RCC 7860 (cell line): ENCODE measurements at regions not wholly inside any gene's neighbourhood (a gene's known extent, or its start where the extent isn't known, plus 50 kb on each side); places are given as distances from the start of the nearest gene placed in this dataset.

Source experiments
- DNase-seq: peaks from one replicate; pipeline ENCODE4 v3.0.0-alpha.2; 2015; ENCODE audit warnings: low spot score
- FAIRE-seq: peaks from 2 replicates; lab custom pipeline; 2012; peaks lifted over from hg19 to GRCh38; lab: Jason Lieb, UNC

DNA sequence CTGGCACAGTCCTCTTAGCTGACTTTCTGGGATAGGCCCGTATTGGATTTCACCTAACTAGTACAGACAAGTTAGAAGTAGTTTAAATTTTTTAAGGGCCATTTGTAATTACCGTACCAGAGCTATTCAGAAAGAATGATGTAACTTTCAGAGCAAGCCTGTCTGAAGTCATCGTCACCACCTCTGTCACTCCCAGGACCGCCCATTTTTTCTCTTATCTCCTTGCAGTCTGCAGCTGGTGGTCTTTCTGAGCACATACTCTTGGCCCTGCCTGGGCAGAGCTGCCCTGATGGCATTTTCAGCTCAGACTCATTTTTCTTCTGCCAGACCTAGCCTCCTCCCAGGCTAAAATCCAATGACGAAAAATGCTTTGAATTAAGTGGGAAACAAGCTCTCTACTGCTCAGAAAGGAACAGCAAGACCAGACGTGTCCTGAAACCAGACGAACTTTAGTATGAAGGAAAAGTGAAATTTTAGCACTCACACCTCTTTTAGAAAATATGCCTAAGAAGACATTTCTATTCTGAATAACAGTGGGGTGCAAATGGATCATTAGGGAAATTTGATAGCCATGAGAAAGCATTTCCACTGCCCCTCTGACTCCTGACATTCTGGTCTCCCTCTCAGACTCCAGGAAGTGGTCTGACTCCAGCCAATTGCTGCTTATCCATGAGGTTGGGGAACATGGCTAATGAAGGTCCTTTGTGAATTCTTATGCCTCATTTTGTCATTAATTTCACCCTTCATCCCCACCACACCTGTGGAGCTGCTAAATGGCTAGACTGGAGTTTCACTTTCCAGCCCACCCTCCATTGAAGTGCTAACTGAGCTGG lies 162.4 kb upstream of the GYPA start:
- no peak for DNase-seq
- FAIRE-seq: no peak

- no peak for FAIRE-seq
- no peak for DNase-seq
These were observed 163.5 kb upstream of the GYPA start for GRCh38 chr4:144304025-144304424.

DNA sequence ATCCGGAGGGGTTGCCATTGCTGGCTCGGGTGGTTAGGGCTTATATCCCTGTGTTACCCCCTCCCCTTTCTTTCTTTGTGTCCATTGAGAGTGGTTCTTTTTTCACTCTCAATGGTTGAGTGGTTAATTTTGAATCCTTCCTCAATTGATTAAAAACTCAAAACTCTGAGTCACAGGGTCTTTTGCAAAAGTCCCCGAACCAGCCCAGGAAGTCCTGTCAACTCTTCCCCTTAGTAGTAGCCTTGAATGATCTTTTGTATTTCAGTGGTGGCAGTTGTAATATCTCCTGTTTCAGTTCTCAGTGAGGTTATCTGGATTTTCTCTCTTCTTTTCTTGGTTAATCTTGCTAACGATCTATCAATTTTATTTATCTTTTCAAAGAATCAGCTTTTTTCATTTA lies 170.0 kb upstream of the GYPA start:
- DNase-seq (no peak), FAIRE-seq (no peak)

DNA sequence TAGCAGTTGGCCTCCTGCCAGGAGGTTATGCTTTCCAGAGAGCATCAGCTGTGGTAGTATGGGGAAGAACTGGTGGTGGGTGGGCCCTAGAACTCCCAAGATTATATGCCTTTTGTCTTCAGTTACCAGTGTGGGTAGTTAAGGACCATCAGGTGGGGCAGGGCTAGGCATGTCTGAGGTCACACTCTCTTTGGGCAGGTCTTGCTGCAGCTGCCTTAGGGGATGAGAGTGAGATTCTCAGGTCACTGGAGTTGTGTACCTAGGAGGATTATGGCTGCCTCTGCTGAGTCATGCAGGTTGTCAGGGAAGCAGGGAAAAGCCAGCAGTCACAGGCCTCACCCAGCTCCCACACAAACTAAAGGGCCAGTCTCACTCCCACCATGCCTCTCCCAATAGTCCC lies 172.9 kb upstream of the GYPA start:
- DNase-seq: no peak
- FAIRE-seq: no peak

DNA sequence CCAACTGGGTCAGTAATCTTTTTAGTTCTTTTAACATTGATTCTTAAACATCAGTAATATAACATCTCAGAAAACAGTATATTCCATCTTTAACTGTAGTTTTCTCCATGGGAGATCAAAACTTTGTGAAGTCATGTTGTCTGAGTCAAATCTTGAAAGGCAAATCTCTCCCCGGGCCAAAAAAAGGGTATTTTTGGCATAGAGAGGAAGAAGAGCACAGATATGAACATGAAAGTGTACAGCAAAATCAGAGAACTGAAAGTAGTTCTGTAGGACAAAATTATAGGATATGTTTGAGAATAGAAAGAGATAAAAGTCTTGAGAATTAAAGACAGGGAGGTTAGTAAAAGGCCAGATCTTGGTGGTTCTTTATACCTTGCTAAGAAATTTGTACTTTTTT lies 176.4 kb upstream of the GYPA start:
- no peak for DNase-seq
- no peak for FAIRE-seq

DNA sequence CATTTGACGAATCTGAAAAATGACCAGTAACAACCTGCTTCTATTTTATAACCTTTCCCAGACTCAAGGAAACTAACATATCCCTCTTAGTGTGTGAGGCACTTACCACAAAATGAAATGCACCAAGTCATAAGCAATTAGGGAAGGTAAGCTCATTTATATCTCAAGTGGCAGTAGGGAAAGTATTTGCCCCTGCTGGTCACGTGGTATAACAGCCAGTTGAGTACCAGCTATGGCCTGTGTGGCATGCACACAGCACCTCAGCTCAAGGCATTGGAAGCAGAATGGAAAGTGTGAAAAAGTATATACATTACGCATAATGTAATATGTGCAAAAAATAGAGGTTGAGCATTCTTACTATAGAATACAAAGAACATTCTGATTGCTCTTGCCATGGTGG lies 178.3 kb upstream of the GYPA start:
- DNase-seq (no peak), FAIRE-seq (no peak)

DNA sequence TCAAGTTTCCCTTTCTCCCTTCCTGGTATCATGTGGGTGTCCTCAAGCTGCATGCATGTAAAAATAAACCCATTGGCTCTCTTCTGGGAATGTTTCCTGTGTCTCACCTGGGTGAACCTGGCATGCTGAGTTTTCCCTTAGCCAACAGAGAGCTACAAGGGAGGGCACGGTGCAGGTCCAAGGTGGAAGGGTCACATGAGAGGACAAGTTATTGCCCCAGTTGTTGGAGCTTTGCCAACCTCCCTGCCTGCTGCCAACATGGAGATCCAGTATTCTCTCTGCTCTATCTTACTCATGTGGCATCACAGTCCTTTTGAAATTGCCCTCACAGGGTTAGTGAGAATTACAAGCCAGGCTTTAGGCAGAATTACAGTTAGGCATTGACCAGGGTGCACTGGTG lies 196.1 kb upstream of the GYPA start:
- DNase-seq: no peak
- no peak for FAIRE-seq

DNA sequence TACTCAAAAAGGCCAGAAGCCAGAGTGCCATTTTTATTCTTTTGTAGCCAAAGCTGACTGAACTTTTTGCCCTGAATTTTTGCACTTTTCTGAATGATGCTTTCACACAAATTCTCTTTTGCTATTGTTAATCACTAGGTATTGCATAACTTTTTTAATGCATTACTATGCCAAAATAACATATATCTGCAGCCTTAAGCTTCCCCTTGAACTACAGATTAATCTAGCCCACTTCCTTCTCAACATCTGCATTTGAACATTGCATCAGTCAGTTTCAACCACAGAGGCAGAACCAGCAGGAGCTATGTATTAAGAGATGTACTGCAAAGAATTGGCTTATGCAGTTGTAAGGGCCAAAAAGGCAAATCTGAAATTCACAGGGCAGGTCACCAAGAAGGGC lies 197.6 kb upstream of the GYPA start:
- FAIRE-seq (no peak), DNase-seq (no peak)

DNA sequence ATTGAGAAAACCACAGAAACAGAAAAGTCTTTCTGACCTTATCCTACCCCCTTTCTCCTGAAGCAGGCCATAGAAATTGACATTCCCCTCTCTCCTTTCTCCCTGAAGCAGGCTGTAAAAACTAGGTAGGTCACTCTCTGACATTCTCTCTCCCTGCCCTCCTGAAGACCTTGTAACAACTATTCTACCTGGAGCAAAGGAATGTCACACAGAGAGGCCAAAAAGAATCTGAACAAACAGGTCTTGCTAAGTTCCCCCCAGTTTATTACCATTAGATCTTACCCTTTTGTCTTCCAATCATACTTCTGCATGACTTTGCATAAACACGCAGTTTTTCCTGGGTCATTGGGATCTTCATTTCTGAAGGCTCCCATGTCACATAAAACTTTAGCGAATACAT lies 198.3 kb upstream of the GYPA start:
- DNase-seq (no peak), FAIRE-seq (no peak)

GRCh38 chr4:144340931-144341330 lies 200.4 kb upstream of the GYPA start:
- no peak for FAIRE-seq
- DNase-seq: no peak

DNA sequence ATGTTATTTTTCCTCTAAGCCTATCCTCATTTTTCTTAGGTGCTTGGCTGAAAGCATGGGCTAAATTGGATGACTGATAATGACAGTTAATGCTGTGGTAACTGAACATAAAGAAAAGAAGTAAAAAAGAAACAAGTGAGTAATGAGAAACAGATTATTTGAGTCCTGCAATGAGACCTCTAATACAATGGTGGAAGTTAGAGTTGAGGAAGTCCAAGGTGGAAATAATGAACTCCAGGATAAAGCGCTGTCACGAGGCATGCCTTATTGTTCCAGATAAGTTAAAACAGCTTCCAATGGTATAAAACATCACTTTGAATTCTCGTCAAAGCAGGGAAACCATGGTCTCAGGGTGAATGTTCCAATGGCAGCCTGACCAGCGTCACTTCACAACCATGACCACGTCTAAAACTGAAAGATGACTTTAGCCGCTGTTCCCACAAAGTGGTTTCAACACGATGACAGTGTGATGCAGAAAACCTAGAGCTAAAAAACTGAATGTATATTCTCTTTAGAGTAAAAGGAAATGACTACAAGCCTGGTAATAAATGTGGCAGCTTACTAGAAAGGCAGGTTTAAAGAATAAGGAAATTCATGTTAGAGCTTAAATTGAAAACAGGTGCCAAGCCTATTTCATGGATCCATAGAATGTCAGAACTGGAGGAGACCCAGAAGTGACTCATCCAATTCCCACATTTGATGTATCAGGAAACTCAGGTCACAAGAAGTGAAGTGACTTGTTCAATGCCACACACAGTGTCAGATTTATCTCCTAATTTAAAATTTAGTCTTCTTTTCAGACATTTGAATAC lies 202.6 kb upstream of the GYPA start:
- FAIRE-seq (no peak), DNase-seq (no peak)

DNA sequence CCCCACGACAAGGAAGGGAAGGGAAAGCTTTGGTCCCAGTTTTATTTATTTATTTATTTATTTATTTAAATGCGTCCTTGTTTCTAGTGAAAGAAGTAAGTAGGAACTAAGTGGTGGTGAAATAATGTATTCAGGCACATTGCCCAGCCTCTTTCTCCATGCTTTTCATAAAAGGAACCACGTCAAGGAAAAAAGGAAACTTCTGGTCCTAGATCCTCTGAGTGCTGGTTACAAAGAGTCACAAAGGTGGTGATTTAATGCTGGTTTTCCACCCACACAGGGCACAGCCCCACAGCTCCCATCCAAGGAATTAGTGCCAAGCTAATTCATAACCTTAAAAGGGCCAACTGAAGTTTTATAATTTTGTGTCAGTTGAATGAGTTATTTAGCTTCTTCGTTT lies 206.6 kb upstream of the GYPA start:
- DNase-seq (no peak), FAIRE-seq (no peak)

DNA sequence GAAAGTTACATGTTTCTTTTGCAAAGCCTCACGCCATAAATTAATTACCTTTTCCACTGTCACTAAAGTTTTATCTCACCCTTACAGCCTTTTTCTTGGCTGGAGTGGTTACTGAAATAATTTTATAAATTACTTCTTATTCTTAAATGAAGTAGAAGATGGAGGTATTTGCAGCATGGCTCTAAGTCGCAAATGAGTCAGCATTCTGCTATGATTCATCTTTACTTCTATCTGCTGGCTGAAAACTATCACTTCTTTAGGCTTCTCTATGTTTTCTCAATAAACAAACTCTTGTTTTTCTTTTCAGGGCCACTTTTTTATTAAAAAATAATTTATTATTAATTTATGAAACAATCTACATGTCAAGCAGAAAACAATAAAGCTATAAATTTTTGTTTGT lies 210.2 kb upstream of the GYPA start:
- DNase-seq: no peak
- FAIRE-seq: no peak

- DNase-seq (no peak), FAIRE-seq (no peak)
These were observed 210.8 kb upstream of the GYPA start for GRCh38 chr4:144351306-144351705.

DNA sequence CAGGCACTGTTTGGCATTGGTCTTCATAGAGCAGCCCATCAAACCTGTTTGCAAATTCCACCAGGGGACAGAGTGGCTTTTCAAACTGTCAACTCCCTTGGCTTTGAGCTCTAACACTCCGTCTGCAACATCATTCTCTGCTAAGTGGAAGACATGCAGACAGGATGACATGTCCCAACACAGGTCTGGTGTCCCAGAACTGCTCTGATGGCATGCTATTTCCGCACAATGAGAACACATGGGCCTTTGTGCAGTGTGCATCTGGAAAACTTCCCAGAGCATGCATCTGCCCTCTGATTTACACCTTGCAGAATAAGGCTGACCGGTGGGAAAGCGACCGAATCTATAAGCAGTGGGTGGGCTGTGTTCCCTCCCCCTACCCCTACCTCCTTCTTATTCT lies 212.8 kb upstream of the GYPA start:
- DNase-seq (no peak), FAIRE-seq (no peak)

GRCh38 chr4:144355811-144356757 lies 215.6 kb upstream of the GYPA start:
- FAIRE-seq (peak; percentile 92), DNase-seq (peak; percentile 83)

GRCh38 chr4:144356941-144357381 lies 216.4 kb upstream of the GYPA start:
- DNase-seq (no peak), FAIRE-seq (no peak)

GRCh38 chr4:144357975-144358374 lies 217.5 kb upstream of the GYPA start:
- no peak for DNase-seq
- no peak for FAIRE-seq

DNA sequence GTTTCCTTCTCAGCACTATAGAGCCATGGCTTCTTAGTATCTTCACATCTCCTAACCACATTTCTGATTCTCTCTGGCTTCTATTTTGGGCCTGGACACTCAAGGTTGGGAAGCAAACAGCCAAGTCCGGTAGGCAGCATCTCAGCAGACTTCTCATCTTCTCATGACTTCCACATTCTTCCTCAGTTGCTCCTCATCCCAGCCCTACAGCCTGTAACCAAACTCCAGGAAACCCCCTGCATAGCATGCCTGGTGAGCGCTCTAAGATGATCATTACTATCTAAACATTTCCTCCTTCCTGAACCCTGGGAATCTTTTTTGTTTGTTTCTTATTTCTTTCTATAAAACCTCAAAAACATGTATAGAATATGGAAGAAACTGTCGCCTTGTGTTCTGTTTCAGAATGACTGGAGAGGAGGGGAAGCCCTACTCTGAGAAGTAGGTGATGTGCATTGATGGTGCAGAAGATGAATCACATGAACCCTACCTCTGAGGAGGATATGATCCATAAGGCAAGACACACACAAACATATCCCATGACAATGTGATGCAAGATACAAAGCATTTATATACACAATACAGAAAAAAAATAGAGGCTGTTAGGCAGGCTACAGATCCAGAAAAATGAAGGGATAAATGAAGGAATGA lies 219.8 kb upstream of the GYPA start:
- FAIRE-seq (no peak), DNase-seq (no peak)

DNA sequence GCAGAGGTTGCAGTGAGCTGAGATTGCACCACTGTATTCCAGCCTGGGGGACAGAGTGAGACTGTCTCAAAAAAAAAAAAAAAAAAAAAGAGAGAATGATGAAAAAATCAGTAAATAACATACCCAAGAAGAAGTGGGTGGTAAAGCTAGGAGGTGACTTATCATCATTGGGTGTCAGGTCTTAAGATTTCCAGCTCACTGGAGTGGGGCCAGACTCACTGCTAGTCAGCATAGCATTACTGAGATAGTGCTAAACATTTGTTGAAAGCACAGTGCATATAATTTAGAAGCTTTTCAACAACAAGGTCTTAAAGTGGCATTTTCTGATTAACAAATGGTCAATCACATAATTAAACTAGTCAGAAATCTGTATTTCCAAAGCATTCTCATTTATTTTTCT lies 221.8 kb upstream of the GYPA start:
- FAIRE-seq: no peak
- DNase-seq: no peak

- FAIRE-seq: no peak
These were observed 223.4 kb upstream of the GYPA start for GRCh38 chr4:144363890-144364289.

More at GRCh38 chr4:144363890-144364289, 223.4 kb upstream of the GYPA start:
- DNase-seq: no peak
